Gastrocnemius medialis (tissue), 4 donors: ENCODE measurements at regions not wholly inside any gene's neighbourhood (a gene's known extent, or its start where the extent isn't known, plus 50 kb on each side); places are given as distances from the start of the nearest gene placed in this dataset.

ENCODE experiments used
- ATAC-seq, 2 donors: fragments of 150-250 bp; one replicate each; pipeline ENCODE4 v1.9.1; 2016
- DNase-seq, 2 donors: peaks; one replicate each; pipeline ENCODE4 v3.0.0-alpha.2; 2019
- H3K27ac ChIP-seq, 4 donors: fragments of 200-600 bp; sonication (generic); 1 replicate in 1 of 4; 2 replicates in 3 of 4; pipeline ENCODE4 v1.5.1; 2016 to 2018; ENCODE audit warnings: mild to moderate bottlenecking in 2 of 4, moderate library complexity in 1 of 4
- H3K27me3 ChIP-seq, 3 donors: fragments of 200-600 bp; sonication (generic) in 2 of 3; 1 replicate in 1 of 3; 2 replicates in 2 of 3; pipeline versions ENCODE4 v1.5.1 to v1.6.0; 2016 to 2019; ENCODE audit warnings: mild to moderate bottlenecking in 1 of 3, moderate library complexity in 1 of 3
- H3K36me3 ChIP-seq, 2 donors: fragments of 200-600 bp; sonication (generic) in 1 of 2; one replicate each; pipeline ENCODE4 v1.5.1; 2017 to 2018
- H3K4me1 ChIP-seq, 2 donors: fragments of 200-600 bp; sonication (generic) in 1 of 2; one replicate each; pipeline ENCODE4 v1.5.1; 2016 to 2017; ENCODE audit warnings: mild to moderate bottlenecking in 2 of 2
- H3K4me3 ChIP-seq, 4 donors: fragments of 200-600 bp; sonication (generic) in 3 of 4; 1 replicate in 1 of 4; 2 replicates in 3 of 4; pipeline ENCODE4 v1.5.1; 2016 to 2019; ENCODE audit warnings: mild to moderate bottlenecking in 2 of 4
- H3K9me3 ChIP-seq, 3 donors: fragments of 200-600 bp; sonication (generic) in 2 of 3; 1 replicate in 1 of 3; 2 replicates in 2 of 3; pipeline ENCODE4 v1.5.1; 2016 to 2019
- CTCF ChIP-seq, 5 experiments: fragments of 450-650 bp in 3 of 5; fragments of 200-600 bp in 2 of 5; sonication (generic) in 2 of 5; IDR thresholded peaks in 4 of 5; conservative IDR thresholded peaks in 1 of 5; 1 replicate in 4 of 5; 2 replicates in 1 of 5; pipeline ENCODE4 v1.5.1; 2016 to 2019; ENCODE audit warnings: antibody characterized with exemption in 5 of 5, mild to moderate bottlenecking in 3 of 5, moderate library complexity in 3 of 5
- POLR2A ChIP-seq, 2 donors: fragments of 450-650 bp; IDR thresholded peaks; one replicate each; pipeline ENCODE4 v1.6.1; 2017; ENCODE audit warnings: antibody characterized with exemption in 2 of 2, mild to moderate bottlenecking in 2 of 2, moderate library complexity in 2 of 2
- in situ Hi-C, 4 donors: fragments of 200-750 bp; cut with MboI; loops; one replicate each; pipeline versions ENCODE4 v1.15.0 to v1.8.0; 2017; ENCODE audit warnings: low sequenced_read_pairs in 4 of 4
- intact Hi-C: fragments of 100-400 bp; cut with DNase I; formaldehyde crosslinking; loops from one replicate; pipeline ENCODE4 v1.15.1; 2023; ENCODE audit warnings: low total_unique reads

GRCh38 chr11:70818351-70818750 is 420.0 kb downstream of the CTTN start:
- Histone ChIP-seq H3K9me3 (no peaks in the 10 kb centered on the region), H3K36me3 (no peaks in the 10 kb centered on the region), H3K4me3 (no peak overlapping the region), H3K4me1 (no peaks in the 10 kb centered on the region), H3K27ac (no peak overlapping the region), H3K27me3 (peaks cover 0 to 11% (median 9%) of the 10 kb centered on the region in 3 donors)
- DNase-seq (no peak), ATAC-seq (no peak)
- no peak for TF ChIP-seq CTCF (IDR thresholded peaks at IDR 0.05 in 4 of 5, conservative IDR thresholded peaks at IDR 0.05 in 1 of 5)
- TF ChIP-seq POLR2A (IDR thresholded peaks at IDR 0.05), result no peak
- in situ Hi-C loops, result no loop called here
- intact Hi-C loops, result no loop called here

DNA sequence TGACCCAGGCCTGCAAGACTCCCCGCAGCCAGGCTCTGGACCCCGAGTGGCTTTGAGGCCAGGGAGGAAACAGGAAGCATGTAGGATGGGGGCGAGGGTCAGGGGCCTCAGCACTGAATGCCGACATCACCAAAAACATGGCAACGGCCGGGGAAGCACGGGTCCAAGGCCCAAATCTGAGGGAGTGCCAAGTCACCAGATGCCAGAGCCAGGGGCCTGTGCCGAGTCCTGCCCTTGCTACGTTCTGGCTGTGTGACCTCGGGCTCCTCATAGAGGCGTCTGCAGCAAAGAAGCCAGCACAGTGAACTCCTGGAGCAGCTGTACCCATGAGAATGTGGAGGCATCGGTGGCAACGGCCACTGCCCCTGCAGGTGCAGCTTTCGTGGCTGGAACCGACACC is 420.7 kb downstream of the CTTN start:
- Histone ChIP-seq H3K36me3 (no peaks in the 10 kb centered on the region), H3K27ac (no peak overlapping the region), H3K4me1 (no peaks in the 10 kb centered on the region), H3K4me3 (no peak overlapping the region), H3K27me3 (peaks cover 0 to 16% (median 13%) of the 10 kb centered on the region in 3 donors), H3K9me3 (no peaks in the 10 kb centered on the region)
- DNase-seq (no peak), ATAC-seq (no peak)
- intact Hi-C loops, result no loop called here
- TF ChIP-seq CTCF (IDR thresholded peaks at IDR 0.05 in 4 of 5, conservative IDR thresholded peaks at IDR 0.05 in 1 of 5), result no peak
- TF ChIP-seq POLR2A (IDR thresholded peaks at IDR 0.05), result no peak
- in situ Hi-C loops, result no loop called here

- peaks cover 12 to 28% (median 26%) of the 10 kb centered on the region in 3 donors for H3K27me3 ChIP-seq
- no peaks in the 10 kb centered on the region for H3K9me3 ChIP-seq
- TF ChIP-seq POLR2A (IDR thresholded peaks at IDR 0.05), result no peak
- TF ChIP-seq CTCF (IDR thresholded peaks at IDR 0.05 in 4 of 5, conservative IDR thresholded peaks at IDR 0.05 in 1 of 5), result no peak
Observed at GRCh38 chr11:70820311-70820710, 422.0 kb downstream of the CTTN start.

DNA sequence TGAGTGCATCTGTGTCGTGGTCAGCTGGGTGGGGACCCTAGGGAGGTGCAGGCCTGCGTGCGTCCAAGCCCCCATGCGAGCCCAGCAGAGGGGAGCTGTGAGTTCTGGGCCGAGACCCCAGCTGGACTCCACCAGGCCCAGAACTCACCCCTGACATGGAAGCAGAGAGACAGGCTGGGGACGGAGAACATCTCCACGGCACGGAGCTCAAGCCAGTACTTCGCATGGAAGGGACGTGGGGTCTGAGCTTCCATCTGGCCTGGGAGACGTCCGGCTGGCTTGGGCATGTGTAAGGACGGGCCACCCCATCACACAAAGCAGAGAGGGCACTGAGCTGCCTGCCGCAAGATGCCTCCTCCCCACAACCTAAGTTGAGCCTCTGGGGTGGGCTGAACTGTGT is 422.4 kb downstream of the CTTN start:
- Histone ChIP-seq H3K4me3 (no peak overlapping the region), H3K27ac (no peak overlapping the region), H3K36me3 (no peaks in the 10 kb centered on the region), H3K4me1 (no peaks in the 10 kb centered on the region), H3K27me3 (peaks cover 16 to 31% (median 30%) of the 10 kb centered on the region in 3 donors), H3K9me3 (no peaks in the 10 kb centered on the region)
- no peak for DNase-seq
- intact Hi-C loops, result no loop called here
- in situ Hi-C loops, result no loop called here
- no peak for TF ChIP-seq POLR2A (IDR thresholded peaks at IDR 0.05)
- no peak for TF ChIP-seq CTCF (IDR thresholded peaks at IDR 0.05 in 4 of 5, conservative IDR thresholded peaks at IDR 0.05 in 1 of 5)
- ATAC-seq, result no peak

More at GRCh38 chr11:70820311-70820710, 422.0 kb downstream of the CTTN start:
- in situ Hi-C loops (no loop called here), intact Hi-C loops (no loop called here)
- no peak overlapping the region for H3K27ac ChIP-seq
- ATAC-seq, result no peak
- DNase-seq, result no peak
- no peaks in the 10 kb centered on the region for H3K4me1 ChIP-seq
- no peak overlapping the region for H3K4me3 ChIP-seq
- H3K36me3 ChIP-seq, result no peaks in the 10 kb centered on the region

GRCh38 chr11:70823771-70824170 is 425.4 kb downstream of the CTTN start:
- no peak for DNase-seq
- no peaks in the 10 kb centered on the region for H3K9me3 ChIP-seq
- peaks cover 44 to 58% (median 51%) of the 10 kb centered on the region in 3 donors for H3K27me3 ChIP-seq
- H3K36me3 ChIP-seq, result no peaks in the 10 kb centered on the region
- ATAC-seq, result no peak
- in situ Hi-C loops (no loop called here), intact Hi-C loops (no loop called here)
- H3K27ac ChIP-seq, result no peak overlapping the region
- TF ChIP-seq CTCF (IDR thresholded peaks at IDR 0.05 in 4 of 5, conservative IDR thresholded peaks at IDR 0.05 in 1 of 5) (no peak), POLR2A (IDR thresholded peaks at IDR 0.05) (no peak)
- peaks cover 0 to 3% of the 10 kb centered on the region in 2 donors for H3K4me1 ChIP-seq
- H3K4me3 ChIP-seq, result no peak overlapping the region
